HepG2 (cell line): ENCODE measurements at regions not wholly inside any gene's neighbourhood (a gene's known extent, or its start where the extent isn't known, plus 50 kb on each side); places are given as distances from the start of the nearest gene placed in this dataset.

ENCODE experiments used
- ATAC-seq: fragments of 200-7000 bp; cut with Tn5 transposase; 3 replicates; pipeline ENCODE4 v1.9.1; 2020; ENCODE audit warnings: mild to moderate bottlenecking, moderate library complexity
- BruUV-seq: library from RNA; stranded (reverse); fragments of 400-500 nt; replicated peaks from 2 replicates; lab custom pipeline; 2021; lab: Mats Ljungman, UMichigan
- CTCF ChIA-PET: fragments of 300-600 bp; formaldehyde crosslinking; extraction: SDS; loops from one replicate; lab custom pipeline; 2021; ENCODE audit warnings: low total read pairs, inconsistent platforms, low intra/inter-chr PET ratio; lab: Yijun Ruan, JAX
- POLR2A ChIA-PET: fragments of 350-600 bp; sonication (Branson Sonifier 250); formaldehyde crosslinking; loops from one replicate; lab custom pipeline; 2020; ENCODE audit warnings: antibody characterized with exemption, inconsistent platforms; lab: Yijun Ruan, JAX
- DNase-seq: peaks from one replicate; pipeline ENCODE4 v3.0.0-alpha.2; 2015; ENCODE audit warnings: low spot score
- FAIRE-seq: peaks from 3 replicates; lab custom pipeline; 2011; peaks lifted over from hg19 to GRCh38; lab: Jason Lieb, UNC
- H2AFZ ChIP-seq: one replicate; pipeline ENCODE4 v1.6.1; 2011; ENCODE audit warnings: low read length, inconsistent platforms
- H3K27ac ChIP-seq: fragments of 300-600 bp; 3 replicates; pipeline ENCODE4 v1.8.0; 2011; ENCODE audit warnings: mixed run types, mild to moderate bottlenecking, mixed read lengths, low read length, inconsistent platforms; ENCODE audit not compliant: insufficient read depth; ENCODE audit errors: extremely low read length
- H3K27me3 ChIP-seq, 2 experiments: fragments of 200-600 bp in 1 of 2; 2 replicates in 1 of 2; 3 replicates in 1 of 2; pipeline versions ENCODE4 v1.6.0 to v1.8.0; 2011; ENCODE audit warnings: low read length in 2 of 2, mild to moderate bottlenecking in 2 of 2, moderate library complexity in 2 of 2, inconsistent platforms in 1 of 2; ENCODE audit not compliant: insufficient read depth in 2 of 2, control insufficient read depth in 1 of 2
- H3K36me3 ChIP-seq, 2 experiments: fragments of 200-600 bp in 1 of 2; replicated peaks in 1 of 2; 2 replicates in 1 of 2; 3 replicates in 1 of 2; pipeline versions ENCODE4 v1.5.1 to v1.8.0; 2011; ENCODE audit warnings: low read length in 2 of 2, inconsistent platforms in 1 of 2; ENCODE audit not compliant: insufficient read depth in 2 of 2, control insufficient read depth in 1 of 2
- H3K4me1 ChIP-seq: 2 replicates; pipeline ENCODE4 v1.5.1; 2012; ENCODE audit warnings: low read length, inconsistent platforms; ENCODE audit not compliant: insufficient read depth
- H3K4me2 ChIP-seq: 2 replicates; pipeline ENCODE4 v1.6.0; 2011; ENCODE audit warnings: low read depth, low read length, inconsistent platforms
- H3K4me3 ChIP-seq, 3 experiments: fragments of 200-600 bp in 1 of 3; sonication (generic), shearing (Covaris generic) in 1 of 3; replicated peaks in 1 of 3; 2 replicates each; pipeline ENCODE4 v1.5.1; 2011 to 2016; ENCODE audit warnings: low read length in 3 of 3, inconsistent platforms in 2 of 3, low read depth in 2 of 3, mild to moderate bottlenecking in 2 of 3, control low read depth in 1 of 3, mixed read lengths in 1 of 3; ENCODE audit not compliant: insufficient read depth in 1 of 3
- H3K79me2 ChIP-seq: one replicate; pipeline ENCODE4 v1.6.1; 2011; ENCODE audit warnings: low read length, inconsistent platforms; ENCODE audit not compliant: insufficient read depth
- H3K9ac ChIP-seq: 2 replicates; pipeline ENCODE4 v1.6.0; 2011; ENCODE audit warnings: mild to moderate bottlenecking, low read depth, low read length, inconsistent platforms; ENCODE audit not compliant: insufficient read depth
- H3K9me3 ChIP-seq: 2 replicates; pipeline ENCODE4 v1.5.1; 2012; ENCODE audit warnings: mild to moderate bottlenecking, low read length
- H4K20me1 ChIP-seq: 2 replicates; pipeline ENCODE4 v1.6.0; 2011; ENCODE audit warnings: inconsistent platforms, mild to moderate bottlenecking, low read length, moderate library complexity; ENCODE audit not compliant: insufficient read depth
- AHDC1 ChIP-seq: sonication (generic); formaldehyde crosslinking; IDR thresholded peaks from 2 replicates; pipeline ENCODE4 v1.5.1; 2020; ENCODE audit warnings: mild to moderate bottlenecking, missing genetic modification reagents, borderline replicate concordance
- ARID4A ChIP-seq: sonication (generic); formaldehyde crosslinking; IDR thresholded peaks from 2 replicates; pipeline ENCODE4 v1.5.0; 2020; ENCODE audit warnings: mild to moderate bottlenecking, missing genetic modification reagents, borderline replicate concordance
- RNF219 ChIP-seq: sonication (generic); formaldehyde crosslinking; IDR thresholded peaks from 2 replicates; pipeline ENCODE4 v1.5.0; 2020; ENCODE audit warnings: mild to moderate bottlenecking, missing genetic modification reagents
- TMF1 ChIP-seq: sonication (generic); formaldehyde crosslinking; IDR thresholded peaks from 2 replicates; pipeline ENCODE4 v1.8.1; 2022; ENCODE audit warnings: low read depth, missing genetic modification reagents
- ZFY ChIP-seq: sonication (generic); formaldehyde crosslinking; IDR thresholded peaks from 2 replicates; pipeline ENCODE4 v1.4.0; 2020; ENCODE audit warnings: missing genetic modification reagents
- ZNF550 ChIP-seq: sonication (generic); formaldehyde crosslinking; IDR thresholded peaks from 2 replicates; pipeline ENCODE4 v1.4.0; 2020; ENCODE audit warnings: mild to moderate bottlenecking, missing genetic modification reagents, borderline replicate concordance
- whole genome bisulfite sequencing: methylation state at CpG from one replicate; pipeline ENCODE4 v1.1.6; 2017; ENCODE audit warnings: low lambda C conversion rate; 5-methylcytosine and 5-hydroxymethylcytosine counted together
- in situ Hi-C: cut with HindIII; loops from 2 replicates; pipeline ENCODE4 v1.10.0; 2017; ENCODE audit warnings: low pct_unique_long_range_greater_than_20kb; ENCODE audit not compliant: extremely low pct_ligation_motif_present
- intact Hi-C: fragments of 100-400 bp; cut with micrococcal nuclease; formaldehyde crosslinking; loops from one replicate; pipeline ENCODE4 v1.10.0; 2022; ENCODE audit not compliant: unreplicated experiment
- TF ChIP-seq, protein P1 (sequence below): sonication (generic); formaldehyde crosslinking; IDR thresholded peaks from 2 replicates; pipeline ENCODE4 v1.5.1; 2020; ENCODE audit warnings: missing genetic modification reagents, mild to moderate bottlenecking, borderline replicate concordance

DNA sequence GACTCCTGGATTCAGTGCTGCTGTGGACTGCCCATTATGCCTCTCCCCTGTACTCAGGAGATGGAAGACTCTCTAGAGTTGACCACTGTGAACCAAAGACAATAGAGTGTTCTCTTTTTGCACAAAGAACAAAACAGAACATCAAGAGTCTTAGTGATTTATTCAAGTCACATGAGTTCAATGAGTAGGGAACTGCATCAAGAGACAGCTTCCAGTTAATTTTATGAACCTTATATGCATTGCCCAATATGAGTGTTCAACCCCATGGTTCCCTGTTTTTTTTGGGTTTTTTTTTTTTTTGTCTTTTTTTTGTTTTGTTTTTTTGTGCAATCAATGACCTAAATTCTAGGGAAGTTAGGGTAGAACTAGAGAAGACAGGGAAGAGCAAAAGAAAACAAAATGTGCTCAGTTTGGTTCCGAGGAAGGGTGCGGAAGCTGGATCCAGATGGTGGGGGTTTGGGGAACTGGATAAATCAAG is 224.3 kb downstream of the MAFB start:
- no peak overlapping the region for H3K9ac ChIP-seq
- no peaks in the 10 kb centered on the region for H3K4me1 ChIP-seq
- CTCF ChIA-PET = no interaction called here
- no TSS peak for BruUV-seq
- no peak overlapping the region for H3K4me2 ChIP-seq
- no peaks in the 10 kb centered on the region for H3K9me3 ChIP-seq
- no peaks in the 10 kb centered on the region for H3K36me3 ChIP-seq
- intact Hi-C loops (no loop called here), in situ Hi-C loops (no loop called here)
- peaks cover 0 to 1% of the 10 kb centered on the region in 2 experiments; a peak in 1 of 5 replicates for H3K27me3 ChIP-seq
- no peak for ATAC-seq
- WGBS = 80% methylated on average over 2 of the region's 2 CpGs
- H3K79me2 ChIP-seq = no peaks in the 10 kb centered on the region
- H4K20me1 ChIP-seq = no peaks in the 10 kb centered on the region
- POLR2A ChIA-PET = no interaction called here
- H2AFZ ChIP-seq = no peak overlapping the region
- DNase-seq = no peak
- H3K4me3 ChIP-seq = no peak overlapping the region
- no peak for FAIRE-seq
- no peak for TF ChIP-seq RNF219
- TF ChIP-seq, protein P1, sequence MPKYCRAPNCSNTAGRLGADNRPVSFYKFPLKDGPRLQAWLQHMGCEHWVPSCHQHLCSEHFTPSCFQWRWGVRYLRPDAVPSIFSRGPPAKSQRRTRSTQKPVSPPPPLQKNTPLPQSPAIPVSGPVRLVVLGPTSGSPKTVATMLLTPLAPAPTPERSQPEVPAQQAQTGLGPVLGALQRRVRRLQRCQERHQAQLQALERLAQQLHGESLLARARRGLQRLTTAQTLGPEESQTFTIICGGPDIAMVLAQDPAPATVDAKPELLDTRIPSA (CRISPR knock-in tag) = no peak
- TF ChIP-seq AHDC1 = no peak
- no peak for TF ChIP-seq ZNF550 (CRISPR knock-in tag)
- no peak for TF ChIP-seq TMF1 (CRISPR knock-in tag)
- no peak for TF ChIP-seq ARID4A (CRISPR knock-in tag)
- TF ChIP-seq ZFY (CRISPR knock-in tag) = no peak
- H3K27ac ChIP-seq = no peak overlapping the region
